Osteoblast (primary cell): ENCODE measurements at regions not wholly inside any gene's neighbourhood (a gene's known extent, or its start where the extent isn't known, plus 50 kb on each side); places are given as distances from the start of the nearest gene placed in this dataset.

Experiments
- DNase-seq: peaks from one replicate; pipeline ENCODE4 v3.0.0; 2011; ENCODE audit warnings: low spot score, mixed read lengths; ENCODE audit not compliant: insufficient read length; ENCODE audit errors: missing footprints
- H2AFZ ChIP-seq: 2 replicates; pipeline ENCODE4 v1.6.0; 2011; ENCODE audit warnings: mild to moderate bottlenecking, low read length
- H3K27ac ChIP-seq: 2 replicates; pipeline ENCODE4 v1.5.1; 2011; ENCODE audit warnings: mild to moderate bottlenecking, low read depth, low read length, moderate library complexity
- H3K27me3 ChIP-seq: 2 replicates; pipeline ENCODE4 v1.6.0; 2012; ENCODE audit warnings: mild to moderate bottlenecking, control low read depth, inconsistent platforms, low read length, moderate library complexity; ENCODE audit not compliant: insufficient read depth
- H3K36me3 ChIP-seq: 2 replicates; pipeline ENCODE4 v1.5.1; 2011; ENCODE audit warnings: mild to moderate bottlenecking, low read length, control low read depth, moderate library complexity; ENCODE audit not compliant: insufficient read depth
- H3K4me1 ChIP-seq: 2 replicates; pipeline ENCODE4 v1.5.1; 2011; ENCODE audit warnings: mild to moderate bottlenecking, low read length, control low read depth, moderate library complexity; ENCODE audit not compliant: insufficient read depth
- H3K4me2 ChIP-seq: 2 replicates; pipeline ENCODE4 v1.6.0; 2011; ENCODE audit warnings: mild to moderate bottlenecking, low read length; ENCODE audit not compliant: insufficient read depth
- H3K4me3 ChIP-seq: fragments of 200-600 bp; sonication (generic); 3 replicates; pipeline ENCODE4 v1.5.1; 2012; ENCODE audit warnings: mild to moderate bottlenecking, low read length, inconsistent platforms; ENCODE audit not compliant: insufficient read depth
- H3K79me2 ChIP-seq: 2 replicates; pipeline ENCODE4 v1.6.0; 2012; ENCODE audit warnings: mild to moderate bottlenecking, low read length, control low read depth, inconsistent platforms; ENCODE audit not compliant: insufficient read depth
- H3K9me3 ChIP-seq: 2 replicates; pipeline ENCODE4 v1.5.1; 2011; ENCODE audit warnings: low read depth, low read length, control low read depth
- H4K20me1 ChIP-seq: 2 replicates; pipeline ENCODE4 v1.6.0; 2012; ENCODE audit warnings: mild to moderate bottlenecking, low read length, control low read depth; ENCODE audit not compliant: insufficient read depth
- TF ChIP-seq, protein P1 (sequence below): IDR thresholded peaks from 2 replicates; pipeline ENCODE4 v1.5.1; 2011; ENCODE audit warnings: mild to moderate bottlenecking, low read depth, low read length, moderate library complexity; ENCODE audit errors: extremely low read depth

DNA sequence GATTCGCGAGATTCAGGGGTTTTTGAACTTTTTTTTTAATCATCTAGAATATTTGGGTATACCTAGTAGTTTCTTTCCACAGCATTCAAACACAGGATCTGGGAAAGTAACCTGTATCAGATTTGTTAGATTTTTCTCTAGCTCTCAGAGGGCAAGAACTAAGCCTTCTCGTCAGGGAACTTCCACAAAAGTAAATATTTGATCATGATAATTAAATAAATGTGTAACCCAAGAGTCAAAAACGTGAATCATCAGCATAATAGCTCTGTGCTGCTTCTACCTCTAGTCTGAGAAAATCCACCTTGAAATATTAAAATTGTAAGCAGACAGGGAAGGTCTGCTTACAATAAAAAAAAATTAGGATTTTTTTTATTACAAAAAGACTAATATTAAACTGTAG lies 225.7 kb upstream of the SPOPL start:
- Histone ChIP-seq H3K4me2 (no peak overlapping the region), H3K27me3 (no peaks in the 10 kb centered on the region)

DNA sequence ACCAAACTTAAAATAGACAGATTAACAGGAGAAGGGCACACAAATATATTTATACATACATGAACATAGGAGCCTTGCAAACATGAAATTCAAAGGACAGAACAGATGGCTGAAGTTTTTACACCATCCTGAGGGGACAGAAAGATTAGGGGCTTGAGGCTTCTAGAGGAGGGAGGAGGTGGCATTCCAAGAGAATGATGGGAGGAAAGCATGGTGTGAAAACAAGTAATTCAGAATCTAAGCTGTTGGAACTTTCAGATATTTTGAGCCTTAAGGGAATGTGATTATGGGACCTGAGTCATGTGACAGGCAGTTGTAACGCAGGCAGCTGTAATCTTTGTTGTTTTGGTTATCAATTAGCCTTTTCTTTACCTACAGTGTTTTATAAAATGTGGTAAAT lies 225.2 kb upstream of the SPOPL start:
- peaks cover 23% of the 10 kb centered on the region for H3K4me1 ChIP-seq
- H3K27me3 ChIP-seq, result no peaks in the 10 kb centered on the region
- DNase-seq, result peak; percentile 19
- no peaks in the 10 kb centered on the region for H3K9me3 ChIP-seq
- no peak overlapping the region for H3K27ac ChIP-seq
- H3K36me3 ChIP-seq, result no peaks in the 10 kb centered on the region
- H3K79me2 ChIP-seq, result no peaks in the 10 kb centered on the region
- TF ChIP-seq, protein P1, sequence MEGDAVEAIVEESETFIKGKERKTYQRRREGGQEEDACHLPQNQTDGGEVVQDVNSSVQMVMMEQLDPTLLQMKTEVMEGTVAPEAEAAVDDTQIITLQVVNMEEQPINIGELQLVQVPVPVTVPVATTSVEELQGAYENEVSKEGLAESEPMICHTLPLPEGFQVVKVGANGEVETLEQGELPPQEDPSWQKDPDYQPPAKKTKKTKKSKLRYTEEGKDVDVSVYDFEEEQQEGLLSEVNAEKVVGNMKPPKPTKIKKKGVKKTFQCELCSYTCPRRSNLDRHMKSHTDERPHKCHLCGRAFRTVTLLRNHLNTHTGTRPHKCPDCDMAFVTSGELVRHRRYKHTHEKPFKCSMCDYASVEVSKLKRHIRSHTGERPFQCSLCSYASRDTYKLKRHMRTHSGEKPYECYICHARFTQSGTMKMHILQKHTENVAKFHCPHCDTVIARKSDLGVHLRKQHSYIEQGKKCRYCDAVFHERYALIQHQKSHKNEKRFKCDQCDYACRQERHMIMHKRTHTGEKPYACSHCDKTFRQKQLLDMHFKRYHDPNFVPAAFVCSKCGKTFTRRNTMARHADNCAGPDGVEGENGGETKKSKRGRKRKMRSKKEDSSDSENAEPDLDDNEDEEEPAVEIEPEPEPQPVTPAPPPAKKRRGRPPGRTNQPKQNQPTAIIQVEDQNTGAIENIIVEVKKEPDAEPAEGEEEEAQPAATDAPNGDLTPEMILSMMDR, result no peak
- no peak overlapping the region for H3K4me3 ChIP-seq
- no peaks in the 10 kb centered on the region for H4K20me1 ChIP-seq
- H2AFZ ChIP-seq, result peak overlapping the region; percentile 32
- H3K4me2 ChIP-seq, result no peak overlapping the region

More for the DNA sequence above, 225.7 kb upstream of the SPOPL start:
- no peaks in the 10 kb centered on the region for H3K79me2 ChIP-seq
- H3K4me3 ChIP-seq, result no peak overlapping the region
- H3K27ac ChIP-seq, result no peak overlapping the region
- no peaks in the 10 kb centered on the region for H3K36me3 ChIP-seq
- TF ChIP-seq, protein P1, result no peak
- peak; percentile 11 for DNase-seq
- peaks cover 23% of the 10 kb centered on the region for H3K4me1 ChIP-seq
- no peaks in the 10 kb centered on the region for H4K20me1 ChIP-seq
- no peak overlapping the region for H2AFZ ChIP-seq
- no peaks in the 10 kb centered on the region for H3K9me3 ChIP-seq

DNA sequence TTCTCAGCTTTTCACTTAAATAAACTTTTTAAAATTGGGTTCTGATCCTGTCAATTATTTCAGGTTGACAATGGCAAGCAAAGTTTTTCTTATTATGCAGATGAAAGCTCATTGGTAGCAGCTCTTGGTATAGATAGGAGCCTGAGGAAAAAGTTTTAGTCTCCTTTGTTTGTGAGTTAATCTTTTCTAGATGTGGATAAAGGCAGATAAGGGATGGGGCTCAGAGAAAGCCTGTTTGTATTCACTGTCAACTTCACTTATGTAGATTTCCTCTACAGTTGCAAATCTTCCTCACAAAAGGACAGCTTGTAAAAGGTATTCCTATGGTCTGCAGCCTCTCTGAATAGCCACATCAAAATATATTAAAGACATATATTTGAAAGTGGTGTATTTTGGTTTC lies 224.5 kb upstream of the SPOPL start:
- Histone ChIP-seq H3K4me3 (no peak overlapping the region), H3K4me2 (no peak overlapping the region), H4K20me1 (no peaks in the 10 kb centered on the region), H3K4me1 (peaks cover 23% of the 10 kb centered on the region), H3K36me3 (no peaks in the 10 kb centered on the region), H3K79me2 (no peaks in the 10 kb centered on the region), H3K27me3 (no peaks in the 10 kb centered on the region), H3K27ac (no peak overlapping the region), H3K9me3 (no peaks in the 10 kb centered on the region), H2AFZ (no peak overlapping the region)
- TF ChIP-seq, protein P1, result no peak
- DNase-seq, result no peak

DNA sequence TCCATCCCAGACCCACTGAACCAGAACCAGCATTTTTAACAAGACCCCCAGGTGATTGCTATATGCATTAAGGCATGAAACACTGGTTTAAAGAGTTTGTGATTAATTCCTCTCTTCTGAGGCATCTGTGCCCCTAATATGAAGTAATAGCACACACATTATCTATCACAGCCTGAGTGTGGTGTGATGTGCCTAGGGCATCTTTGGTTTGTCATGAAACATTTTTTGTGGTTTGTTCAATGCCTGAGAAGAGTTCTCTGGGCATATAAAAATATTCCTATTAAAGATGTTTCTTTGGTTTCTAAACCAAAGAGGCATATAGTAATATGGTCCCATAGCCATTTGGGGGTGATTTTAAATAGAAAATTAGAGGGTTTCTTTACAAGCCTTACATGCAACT lies 221.7 kb upstream of the SPOPL start:
- no peak for DNase-seq
- H2AFZ ChIP-seq, result no peak overlapping the region
- H4K20me1 ChIP-seq, result no peaks in the 10 kb centered on the region
- H3K9me3 ChIP-seq, result no peaks in the 10 kb centered on the region
- no peaks in the 10 kb centered on the region for H3K79me2 ChIP-seq
- H3K27me3 ChIP-seq, result no peaks in the 10 kb centered on the region
- H3K4me3 ChIP-seq, result no peak overlapping the region
- no peaks in the 10 kb centered on the region for H3K36me3 ChIP-seq
- no peak overlapping the region for H3K4me2 ChIP-seq
- TF ChIP-seq, protein P1, result no peak
- H3K27ac ChIP-seq, result no peak overlapping the region
- H3K4me1 ChIP-seq, result peaks cover 17% of the 10 kb centered on the region
